Body of pancreas (tissue), 4 donors: ENCODE measurements at regions not wholly inside any gene's neighbourhood (a gene's known extent, or its start where the extent isn't known, plus 50 kb on each side); places are given as distances from the start of the nearest gene placed in this dataset.
A peak's percentile ranks its signal among the peaks of the same experiment; 100 is the strongest.

Source experiments
- ATAC-seq: fragments of 150-250 bp; one replicate; pipeline ENCODE4 v1.9.1; 2016
- DNase-seq, 4 donors: peaks; one replicate each; pipeline ENCODE4 v3.0.0-alpha.2; 2019
- H3K27ac ChIP-seq, 4 donors: fragments of 200-600 bp; sonication (generic); 1 replicate in 3 of 4; 2 replicates in 1 of 4; pipeline versions ENCODE4 v1.5.1 to v1.6.1; 2016 to 2019; ENCODE audit warnings: mild to moderate bottlenecking in 1 of 4, mixed read lengths in 1 of 4, moderate library complexity in 1 of 4
- H3K27me3 ChIP-seq, 2 donors: fragments of 200-600 bp; sonication (generic); one replicate each; pipeline ENCODE4 v1.6.0; 2016; ENCODE audit warnings: mild to moderate bottlenecking in 1 of 2
- H3K36me3 ChIP-seq, 2 donors: fragments of 200-600 bp; sonication (generic); replicated peaks in 1 of 2; 2 replicates each; pipeline ENCODE4 v1.5.1; 2016; ENCODE audit warnings: low read depth in 2 of 2; ENCODE audit not compliant: insufficient read depth in 1 of 2
- H3K4me1 ChIP-seq: fragments of 200-600 bp; sonication (generic); one replicate; pipeline ENCODE4 v1.6.0; 2016
- H3K4me3 ChIP-seq, 2 donors: fragments of 200-600 bp; sonication (generic); 1 replicate in 1 of 2; 2 replicates in 1 of 2; pipeline ENCODE4 v1.5.1; 2016 to 2019
- H3K9me3 ChIP-seq, 3 donors: fragments of 200-600 bp; sonication (generic); 1 replicate in 2 of 3; 2 replicates in 1 of 3; pipeline ENCODE4 v1.5.1; 2016
- CTCF ChIP-seq, 7 experiments: fragments of 450-650 bp in 4 of 7; fragments of 200-600 bp in 3 of 7; sonication (generic) in 3 of 7; IDR thresholded peaks; one replicate each; pipeline ENCODE4 v1.5.1; 2016 to 2019; ENCODE audit warnings: antibody characterized with exemption in 7 of 7
- POLR2A ChIP-seq, 3 donors: fragments of 450-650 bp; IDR thresholded peaks; one replicate each; pipeline ENCODE4 v1.6.1; 2016; ENCODE audit warnings: antibody characterized with exemption in 3 of 3, mild to moderate bottlenecking in 2 of 3
- WGBS, 2 donors: methylation state at CpG; one replicate each; pipeline ENCODE4 v1.1.5; 2017; 5-methylcytosine and 5-hydroxymethylcytosine counted together
- intact Hi-C: fragments of 100-400 bp; cut with DNase I; formaldehyde crosslinking; loops from one replicate; pipeline ENCODE4 v1.15.1; 2023

- Histone ChIP-seq H3K27me3 (no peaks in the 10 kb centered on the region), H3K9me3 (no peaks in the 10 kb centered on the region), H3K4me1 (no peaks in the 10 kb centered on the region), H3K27ac (no peak overlapping the region), H3K4me3 (no peak overlapping the region), H3K36me3 (no peaks in the 10 kb centered on the region)
- DNase-seq (no peak), ATAC-seq (no peak)
- no peak for TF ChIP-seq POLR2A (IDR thresholded peaks at IDR 0.05)
- no peak for TF ChIP-seq CTCF (IDR thresholded peaks at IDR 0.05)
- 30 to 47% methylated on average over 2 of the region's 2 CpGs for WGBS, 2 donors
- intact Hi-C loops, result no loop called here
These were observed 219.8 kb downstream of the ACTL7B start for GRCh38 chr9:108636013-108636412.

GRCh38 chr9:108634672-108635462 lies 220.9 kb downstream of the ACTL7B start:
- WGBS, 2 donors, result 69 to 83% methylated on average over 11 of the region's 11 CpGs
- Histone ChIP-seq H3K9me3 (no peaks in the 10 kb centered on the region), H3K4me3 (no peak overlapping the region), H3K36me3 (no peaks in the 10 kb centered on the region), H3K27ac (no peak overlapping the region), H3K4me1 (no peaks in the 10 kb centered on the region), H3K27me3 (no peaks in the 10 kb centered on the region)
- no peak for TF ChIP-seq POLR2A (IDR thresholded peaks at IDR 0.05)
- DNase-seq (no peak), ATAC-seq (no peak)
- intact Hi-C loops, result no loop called here

- DNase-seq, result peak in 2 of 4 donors; percentile 9 to 15
- no peaks in the 10 kb centered on the region for H3K4me1 ChIP-seq
- no peaks in the 10 kb centered on the region for H3K9me3 ChIP-seq
- H3K27ac ChIP-seq, result no peak overlapping the region
- H3K36me3 ChIP-seq, result no peaks in the 10 kb centered on the region
- H3K27me3 ChIP-seq, result no peaks in the 10 kb centered on the region
- TF ChIP-seq POLR2A (IDR thresholded peaks at IDR 0.05), result no peak
- no peak for TF ChIP-seq CTCF (IDR thresholded peaks at IDR 0.05)
- ATAC-seq, result no peak
- WGBS, 2 donors, result 48 to 59% methylated on average over 5 of the region's 5 CpGs
- H3K4me3 ChIP-seq, result no peak overlapping the region
- intact Hi-C loops, result no loop called here
These were observed 221.6 kb downstream of the ACTL7B start for GRCh38 chr9:108634204-108634603.

- no peaks in the 10 kb centered on the region for H3K9me3 ChIP-seq
- no peaks in the 10 kb centered on the region for H3K36me3 ChIP-seq
- ATAC-seq (no peak), DNase-seq (no peak)
- TF ChIP-seq CTCF (IDR thresholded peaks at IDR 0.05), result no peak
- WGBS, 2 donors, result 33 to 53% methylated on average over 3 of the region's 3 CpGs
- H3K27ac ChIP-seq, result no peak overlapping the region
- H3K4me3 ChIP-seq, result no peak overlapping the region
- H3K27me3 ChIP-seq, result no peaks in the 10 kb centered on the region
- H3K4me1 ChIP-seq, result no peaks in the 10 kb centered on the region
- intact Hi-C loops, result no loop called here
These were observed 224.1 kb downstream of the ACTL7B start for GRCh38 chr9:108631496-108632285.

- no peak for ATAC-seq
- DNase-seq, result no peak
- H3K36me3 ChIP-seq, result no peaks in the 10 kb centered on the region
- no peaks in the 10 kb centered on the region for H3K9me3 ChIP-seq
- TF ChIP-seq POLR2A (IDR thresholded peaks at IDR 0.05) (no peak), CTCF (IDR thresholded peaks at IDR 0.05) (no peak)
- H3K4me3 ChIP-seq, result no peak overlapping the region
- no peaks in the 10 kb centered on the region for H3K4me1 ChIP-seq
- no peak overlapping the region for H3K27ac ChIP-seq
- intact Hi-C loops, result no loop called here
- H3K27me3 ChIP-seq, result no peaks in the 10 kb centered on the region
These were observed 227.5 kb downstream of the ACTL7B start for GRCh38 chr9:108628316-108628715.
